ENCODE measurements at regions not wholly inside any gene's neighbourhood (a gene's known extent, or its start where the extent isn't known, plus 50 kb on each side); places are given as distances from the start of the nearest gene placed in this dataset.

GRCh38 chr5:51202161-51202560, 181.1 kb upstream of the ISL1 start:
- TF ChIP-seq, protein P1, sequence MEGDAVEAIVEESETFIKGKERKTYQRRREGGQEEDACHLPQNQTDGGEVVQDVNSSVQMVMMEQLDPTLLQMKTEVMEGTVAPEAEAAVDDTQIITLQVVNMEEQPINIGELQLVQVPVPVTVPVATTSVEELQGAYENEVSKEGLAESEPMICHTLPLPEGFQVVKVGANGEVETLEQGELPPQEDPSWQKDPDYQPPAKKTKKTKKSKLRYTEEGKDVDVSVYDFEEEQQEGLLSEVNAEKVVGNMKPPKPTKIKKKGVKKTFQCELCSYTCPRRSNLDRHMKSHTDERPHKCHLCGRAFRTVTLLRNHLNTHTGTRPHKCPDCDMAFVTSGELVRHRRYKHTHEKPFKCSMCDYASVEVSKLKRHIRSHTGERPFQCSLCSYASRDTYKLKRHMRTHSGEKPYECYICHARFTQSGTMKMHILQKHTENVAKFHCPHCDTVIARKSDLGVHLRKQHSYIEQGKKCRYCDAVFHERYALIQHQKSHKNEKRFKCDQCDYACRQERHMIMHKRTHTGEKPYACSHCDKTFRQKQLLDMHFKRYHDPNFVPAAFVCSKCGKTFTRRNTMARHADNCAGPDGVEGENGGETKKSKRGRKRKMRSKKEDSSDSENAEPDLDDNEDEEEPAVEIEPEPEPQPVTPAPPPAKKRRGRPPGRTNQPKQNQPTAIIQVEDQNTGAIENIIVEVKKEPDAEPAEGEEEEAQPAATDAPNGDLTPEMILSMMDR (IDR thresholded peaks at IDR 0.05): no peak
- TF ChIP-seq POLR2A (IDR thresholded peaks at IDR 0.05): no peak
